Naive thymus-derived CD4-positive, alpha-beta T cell (primary cell): ENCODE measurements at regions not wholly inside any gene's neighbourhood (a gene's known extent, or its start where the extent isn't known, plus 50 kb on each side); places are given as distances from the start of the nearest gene placed in this dataset.
A peak's percentile ranks its signal among the peaks of the same experiment; 100 is the strongest.
"Not testable (repeated sequence)": the region's sequence is repeated elsewhere in the genome, so short reads cannot be mapped to it uniquely, and the experiment has no call there.

Experiments
- ATAC-seq: fragments of 150-1000 bp; cut with Tn5 transposase; 2 replicates; pipeline ENCODE4 v1.10.0; 2021; ENCODE audit warnings: mild to moderate bottlenecking, moderate library complexity
- CTCF ChIA-PET: fragments of 350-600 bp; sonication (Branson Sonifier 250); formaldehyde crosslinking; loops from one replicate; lab custom pipeline; 2021; ENCODE audit warnings: antibody characterized with exemption; lab: Charles Lee
- POLR2A ChIA-PET: fragments of 350-600 bp; sonication (Branson Sonifier 250); formaldehyde crosslinking; loops from one replicate; lab custom pipeline; 2021; ENCODE audit warnings: antibody characterized with exemption, inconsistent platforms; lab: Charles Lee
- DNase-seq, 9 donors: peaks; one replicate each; pipeline versions ENCODE4 v3.0.0 to v3.0.0-alpha.2; 2020 to 2022; ENCODE audit warnings: mixed read lengths in 1 of 9
- H3K27ac ChIP-seq: one replicate; pipeline ENCODE4 v1.7.0; 2013; ENCODE audit warnings: mild to moderate bottlenecking, low read depth, low read length, moderate library complexity
- H3K27me3 ChIP-seq, 2 donors: one replicate each; pipeline ENCODE4 v1.7.0; 2013; ENCODE audit warnings: low read length in 2 of 2, mild to moderate bottlenecking in 2 of 2, moderate library complexity in 2 of 2; ENCODE audit not compliant: control insufficient read depth in 2 of 2, insufficient read depth in 2 of 2
- H3K36me3 ChIP-seq, 3 experiments: 1 replicate in 2 of 3; 2 replicates in 1 of 3; pipeline ENCODE4 v1.7.0; 2013; ENCODE audit warnings: low read length in 3 of 3, mild to moderate bottlenecking in 3 of 3, moderate library complexity in 1 of 3; ENCODE audit not compliant: insufficient read depth in 3 of 3, control insufficient read depth in 2 of 3
- H3K4me1 ChIP-seq, 2 donors: one replicate each; pipeline ENCODE4 v1.7.0; 2013; ENCODE audit warnings: low read length in 2 of 2, mild to moderate bottlenecking in 2 of 2, moderate library complexity in 1 of 2; ENCODE audit not compliant: control insufficient read depth in 2 of 2, insufficient read depth in 2 of 2
- H3K4me3 ChIP-seq: 2 replicates; pipeline ENCODE4 v1.7.0; 2013; ENCODE audit warnings: mild to moderate bottlenecking, low read length
- H3K9me3 ChIP-seq, 3 experiments: 1 replicate in 2 of 3; 2 replicates in 1 of 3; pipeline ENCODE4 v1.7.0; 2013; ENCODE audit warnings: low read length in 3 of 3; ENCODE audit not compliant: control insufficient read depth in 2 of 3
- H3K27ac Mint-ChIP-seq, 9 donors: one replicate each; pipeline ENCODE4 v1.8.0; 2020 to 2022; ENCODE audit warnings: mixed read lengths in 9 of 9, mild to moderate bottlenecking in 8 of 9, moderate library complexity in 5 of 9, inconsistent platforms in 2 of 9
- H3K27me3 Mint-ChIP-seq, 5 donors: one replicate each; pipeline ENCODE4 v1.8.0; 2021 to 2022; ENCODE audit warnings: mixed read lengths in 5 of 5, mild to moderate bottlenecking in 1 of 5
- H3K36me3 Mint-ChIP-seq, 5 donors: one replicate each; pipeline ENCODE4 v1.8.0; 2020 to 2022; ENCODE audit warnings: mixed read lengths in 5 of 5, mild to moderate bottlenecking in 3 of 5, inconsistent platforms in 1 of 5
- H3K4me1 Mint-ChIP-seq, 7 donors: one replicate each; pipeline ENCODE4 v1.8.0; 2020 to 2022; ENCODE audit warnings: mixed read lengths in 7 of 7, mild to moderate bottlenecking in 3 of 7, inconsistent platforms in 1 of 7
- H3K4me3 Mint-ChIP-seq, 10 donors: one replicate each; pipeline ENCODE4 v1.8.0; 2020 to 2022; ENCODE audit warnings: mild to moderate bottlenecking in 10 of 10, mixed read lengths in 10 of 10, moderate library complexity in 6 of 10, inconsistent platforms in 2 of 10
- H3K9me3 Mint-ChIP-seq, 11 donors: one replicate each; pipeline ENCODE4 v1.8.0; 2020 to 2022; ENCODE audit warnings: mixed read lengths in 11 of 11, mild to moderate bottlenecking in 4 of 11, inconsistent platforms in 1 of 11, moderate library complexity in 1 of 11
- intact Hi-C, 2 donors: fragments of 100-400 bp; cut with micrococcal nuclease; formaldehyde crosslinking; loops; one replicate each; pipeline ENCODE4 v1.15.1; 2023

- ChIA-PET CTCF (no interaction called here), POLR2A (no interaction called here)
- intact Hi-C loops, result no loop called here
- no peaks in the 10 kb centered on the region for H3K27me3 Mint-ChIP-seq
- no peaks in the 10 kb centered on the region for H3K36me3 Mint-ChIP-seq
- peaks cover 0 to 5% (median 0%) of the 10 kb centered on the region in 11 donors for H3K9me3 Mint-ChIP-seq
- H3K4me1 Mint-ChIP-seq, result no peaks in the 10 kb centered on the region
- H3K27ac ChIP-seq, result no peak overlapping the region
- H3K36me3 ChIP-seq, result no peaks in the 10 kb centered on the region
- H3K9me3 ChIP-seq, result no peaks in the 10 kb centered on the region
- DNase-seq (no peak), ATAC-seq (no peak)
- no peak overlapping the region for H3K27ac Mint-ChIP-seq
- no peaks in the 10 kb centered on the region for H3K27me3 ChIP-seq
- H3K4me3 ChIP-seq, result no peak overlapping the region
- H3K4me3 Mint-ChIP-seq, result no peak overlapping the region
- no peaks in the 10 kb centered on the region for H3K4me1 ChIP-seq
Measured at GRCh38 chr3:95719481-95719880, 1094.9 kb upstream of the EPHA6 start.

GRCh38 chr3:95721938-95722337, 1092.5 kb upstream of the EPHA6 start:
- no peak overlapping the region for H3K27ac Mint-ChIP-seq
- no peaks in the 10 kb centered on the region for H3K4me1 ChIP-seq
- H3K27me3 ChIP-seq, result no peaks in the 10 kb centered on the region
- POLR2A ChIA-PET, result no interaction called here
- H3K36me3 ChIP-seq, result no peaks in the 10 kb centered on the region
- CTCF ChIA-PET, result no interaction called here
- H3K4me3 Mint-ChIP-seq, result no peak overlapping the region
- peaks cover 0 to 5% (median 0%) of the 10 kb centered on the region in 11 donors for H3K9me3 Mint-ChIP-seq
- no peaks in the 10 kb centered on the region for H3K4me1 Mint-ChIP-seq
- no peak overlapping the region for H3K4me3 ChIP-seq
- intact Hi-C loops, result no loop called here
- ATAC-seq, result peak; percentile 52
- no peak overlapping the region for H3K27ac ChIP-seq
- H3K36me3 Mint-ChIP-seq, result no peaks in the 10 kb centered on the region
- H3K9me3 ChIP-seq, result no peaks in the 10 kb centered on the region
- no peak for DNase-seq
- H3K27me3 Mint-ChIP-seq, result no peaks in the 10 kb centered on the region

- Histone ChIP-seq H3K36me3 (no peaks in the 10 kb centered on the region), H3K9me3 (no peaks in the 10 kb centered on the region), H3K27me3 (no peaks in the 10 kb centered on the region), H3K27ac (no peak overlapping the region), H3K4me1 (no peaks in the 10 kb centered on the region), H3K4me3 (no peak overlapping the region)
- intact Hi-C loops, result no loop called here
- ATAC-seq, result no peak
- ChIA-PET CTCF (no interaction called here), POLR2A (interaction anchor here (0.5 kb wide), 1 partner anchor 45 kb away, joined by 3 read pairs; no protein-coding TSS in a partner anchor)
- no peaks in the 10 kb centered on the region for H3K36me3 Mint-ChIP-seq
- H3K27me3 Mint-ChIP-seq, result no peaks in the 10 kb centered on the region
- no peak overlapping the region for H3K27ac Mint-ChIP-seq
- DNase-seq, result no peak
- H3K4me1 Mint-ChIP-seq, result no peaks in the 10 kb centered on the region
- H3K9me3 Mint-ChIP-seq, result peaks cover 0 to 5% (median 0%) of the 10 kb centered on the region in 11 donors
- no peak overlapping the region for H3K4me3 Mint-ChIP-seq
Measured at GRCh38 chr3:95725770-95726169, 1088.6 kb upstream of the EPHA6 start.

GRCh38 chr3:95731753-95732152, 1082.6 kb upstream of the EPHA6 start:
- no peak overlapping the region for H3K27ac Mint-ChIP-seq
- ChIA-PET POLR2A (no interaction called here), CTCF (no interaction called here)
- H3K27me3 Mint-ChIP-seq, result no peaks in the 10 kb centered on the region
- Histone ChIP-seq H3K27ac (no peak overlapping the region), H3K4me1 (no peaks in the 10 kb centered on the region), H3K36me3 (no peaks in the 10 kb centered on the region), H3K9me3 (no peaks in the 10 kb centered on the region), H3K4me3 (no peak overlapping the region), H3K27me3 (no peaks in the 10 kb centered on the region)
- H3K4me1 Mint-ChIP-seq, result no peaks in the 10 kb centered on the region
- DNase-seq (no peak), ATAC-seq (no peak)
- H3K4me3 Mint-ChIP-seq, result no peak overlapping the region
- H3K36me3 Mint-ChIP-seq, result no peaks in the 10 kb centered on the region
- intact Hi-C loops, result no loop called here
- H3K9me3 Mint-ChIP-seq, result peaks cover 0 to 3% (median 0%) of the 10 kb centered on the region in 11 donors

GRCh38 chr3:95733336-95733735, 1081.1 kb upstream of the EPHA6 start:
- Histone ChIP-seq H3K36me3 (no peaks in the 10 kb centered on the region), H3K4me1 (no peaks in the 10 kb centered on the region), H3K27me3 (no peaks in the 10 kb centered on the region), H3K9me3 (no peaks in the 10 kb centered on the region), H3K4me3 (no peak overlapping the region), H3K27ac (no peak overlapping the region)
- no peak overlapping the region for H3K27ac Mint-ChIP-seq
- H3K27me3 Mint-ChIP-seq, result no peaks in the 10 kb centered on the region
- peaks cover 0 to 3% (median 0%) of the 10 kb centered on the region in 11 donors for H3K9me3 Mint-ChIP-seq
- ChIA-PET POLR2A (no interaction called here), CTCF (no interaction called here)
- no peaks in the 10 kb centered on the region for H3K4me1 Mint-ChIP-seq
- no peak overlapping the region for H3K4me3 Mint-ChIP-seq
- intact Hi-C loops, result no loop called here
- ATAC-seq, result no peak
- DNase-seq, result no peak
- no peaks in the 10 kb centered on the region for H3K36me3 Mint-ChIP-seq

GRCh38 chr3:95738045-95738444, 1076.3 kb upstream of the EPHA6 start:
- Histone ChIP-seq H3K9me3 (no peaks in the 10 kb centered on the region), H3K27me3 (no peaks in the 10 kb centered on the region), H3K27ac (no peak overlapping the region), H3K4me1 (no peaks in the 10 kb centered on the region), H3K36me3 (no peaks in the 10 kb centered on the region), H3K4me3 (no peak overlapping the region)
- peaks cover 0 to 19% (median 1%) of the 10 kb centered on the region in 11 donors for H3K9me3 Mint-ChIP-seq
- H3K27ac Mint-ChIP-seq, result no peak overlapping the region
- POLR2A ChIA-PET, result no interaction called here
- no peak overlapping the region for H3K4me3 Mint-ChIP-seq
- H3K4me1 Mint-ChIP-seq, result no peaks in the 10 kb centered on the region
- ATAC-seq, result no peak
- DNase-seq, result no peak
- CTCF ChIA-PET, result no interaction called here
- intact Hi-C loops, result no loop called here
- H3K27me3 Mint-ChIP-seq, result no peaks in the 10 kb centered on the region
- no peaks in the 10 kb centered on the region for H3K36me3 Mint-ChIP-seq

GRCh38 chr3:95744896-95745295, 1069.5 kb upstream of the EPHA6 start:
- H3K27ac ChIP-seq, H3K27me3 ChIP-seq, H3K4me3 ChIP-seq, H3K4me3 Mint-ChIP-seq, H3K27me3 Mint-ChIP-seq, H3K36me3 Mint-ChIP-seq, POLR2A ChIA-PET, H3K9me3 ChIP-seq, H3K36me3 ChIP-seq, H3K27ac Mint-ChIP-seq, CTCF ChIA-PET, intact Hi-C loops, H3K4me1 Mint-ChIP-seq, DNase-seq, H3K4me1 ChIP-seq, ATAC-seq: not testable (repeated sequence)
- peaks cover 0 to 27% (median 5%) of the 10 kb centered on the region in 11 donors for H3K9me3 Mint-ChIP-seq
